ENCODE measurements at regions not wholly inside any gene's neighbourhood (a gene's known extent, or its start where the extent isn't known, plus 50 kb on each side); places are given as distances from the start of the nearest gene placed in this dataset.

GRCh38 chr2:14557111-14557510 lies 75.4 kb upstream of the LRATD1 start:
- no peak for DNase-seq

- DNase-seq: no peak
Measured at GRCh38 chr2:14557916-14558315, 74.6 kb upstream of the LRATD1 start.

- DNase-seq: no peak
Measured at GRCh38 chr2:14558335-14558919, 74.1 kb upstream of the LRATD1 start.

- DNase-seq: no peak
Measured at GRCh38 chr2:14560716-14561115, 71.8 kb upstream of the LRATD1 start.

GRCh38 chr2:14563324-14563723 lies 69.2 kb upstream of the LRATD1 start:
- no peak for DNase-seq

- DNase-seq: no peak
Measured at GRCh38 chr2:14565666-14566065, 66.9 kb upstream of the LRATD1 start.

- DNase-seq: no peak
Measured at GRCh38 chr2:14567561-14567960, 65.0 kb upstream of the LRATD1 start.

GRCh38 chr2:14569294-14569693 lies 63.2 kb upstream of the LRATD1 start:
- no peak for DNase-seq

- DNase-seq: no peak
Measured at GRCh38 chr2:14572633-14573032, 59.9 kb upstream of the LRATD1 start.

GRCh38 chr2:14577843-14578242 lies 54.7 kb upstream of the LRATD1 start:
- DNase-seq: no peak

Data from activated effector memory CD4-positive, alpha-beta T cell treated with Interleukin-2 at 50 U/mL for 16 hours (primary cell).